H9 (cell line): ENCODE measurements at regions not wholly inside any gene's neighbourhood (a gene's known extent, or its start where the extent isn't known, plus 50 kb on each side); places are given as distances from the start of the nearest gene placed in this dataset.

Experiments used
- DNase-seq: peaks from one replicate; pipeline ENCODE4 v3.0.0-alpha.2; 2017
- H2AFZ ChIP-seq: one replicate; pipeline ENCODE4 v1.6.1; 2013; ENCODE audit warnings: mild to moderate bottlenecking, low read length, control low read depth, moderate library complexity
- H2AK5ac ChIP-seq: 2 replicates; pipeline ENCODE4 v1.6.1; 2013; ENCODE audit warnings: low read length, control low read depth, mixed read lengths; ENCODE audit not compliant: insufficient read length
- H2BK120ac ChIP-seq: one replicate; pipeline ENCODE4 v1.6.1; 2013; ENCODE audit warnings: low read depth, mild to moderate bottlenecking, low read length, control low read depth, inconsistent platforms; ENCODE audit not compliant: poor library complexity, severe bottlenecking
- H2BK12ac ChIP-seq: 2 replicates; pipeline ENCODE4 v1.6.1; 2013; ENCODE audit warnings: low read length, control low read depth, mixed read lengths, low read depth; ENCODE audit not compliant: insufficient read length
- H2BK15ac ChIP-seq: 2 replicates; pipeline ENCODE4 v1.6.1; 2013; ENCODE audit warnings: low read depth, low read length, control low read depth
- H2BK20ac ChIP-seq: one replicate; pipeline ENCODE4 v1.6.1; 2013; ENCODE audit warnings: low read depth, mild to moderate bottlenecking, low read length, control low read depth, inconsistent platforms; ENCODE audit not compliant: poor library complexity, severe bottlenecking
- H2BK5ac ChIP-seq: 2 replicates; pipeline ENCODE4 v1.6.1; 2013; ENCODE audit warnings: low read length, control low read depth, mixed read lengths; ENCODE audit not compliant: insufficient read length
- H3K14ac ChIP-seq: 2 replicates; pipeline ENCODE4 v1.6.1; 2013; ENCODE audit warnings: low read length, control low read depth; ENCODE audit not compliant: insufficient read depth
- H3K18ac ChIP-seq: 2 replicates; pipeline ENCODE4 v1.6.1; 2013; ENCODE audit warnings: low read depth, mild to moderate bottlenecking, mixed read lengths, low read length, control low read depth; ENCODE audit not compliant: insufficient read length
- H3K23ac ChIP-seq: 2 replicates; pipeline ENCODE4 v1.6.1; 2013; ENCODE audit warnings: low read length, control low read depth, mixed read lengths, low read depth; ENCODE audit not compliant: insufficient read length
- H3K23me2 ChIP-seq: 2 replicates; pipeline ENCODE4 v1.6.1; 2013; ENCODE audit warnings: low read depth, mild to moderate bottlenecking, mixed read lengths, low read length, control low read depth; ENCODE audit not compliant: insufficient read length, poor library complexity, severe bottlenecking
- H3K27ac ChIP-seq: 2 replicates; pipeline ENCODE4 v1.5.1; 2013; ENCODE audit warnings: low read length, control low read depth, mixed read lengths, low read depth; ENCODE audit not compliant: insufficient read length
- H3K27me3 ChIP-seq: 2 replicates; pipeline ENCODE4 v1.6.1; 2013; ENCODE audit warnings: low read length, control low read depth, inconsistent platforms; ENCODE audit not compliant: insufficient read depth
- H3K4ac ChIP-seq: 2 replicates; pipeline ENCODE4 v1.6.1; 2013; ENCODE audit warnings: low read depth, mild to moderate bottlenecking, control low read depth, inconsistent platforms, low read length, moderate library complexity
- H3K4me1 ChIP-seq: 2 replicates; pipeline ENCODE4 v1.6.1; 2013; ENCODE audit warnings: low read length, control low read depth, inconsistent platforms; ENCODE audit not compliant: insufficient read depth
- H3K4me2 ChIP-seq: 2 replicates; pipeline ENCODE4 v1.6.1; 2013; ENCODE audit warnings: low read length, control low read depth, mixed read lengths; ENCODE audit not compliant: insufficient read length, insufficient read depth
- H3K56ac ChIP-seq: 2 replicates; pipeline ENCODE4 v1.6.1; 2013; ENCODE audit warnings: low read depth, mild to moderate bottlenecking, mixed read lengths, low read length, control low read depth; ENCODE audit not compliant: insufficient read length
- H3K79me1 ChIP-seq: 2 replicates; pipeline ENCODE4 v1.6.1; 2013; ENCODE audit warnings: low read depth, mild to moderate bottlenecking, moderate library complexity, low read length, control low read depth, inconsistent platforms; ENCODE audit not compliant: insufficient read depth, poor library complexity, severe bottlenecking
- H3K79me2 ChIP-seq: 2 replicates; pipeline ENCODE4 v1.6.1; 2013; ENCODE audit warnings: low read length, control low read depth, inconsistent platforms; ENCODE audit not compliant: insufficient read depth
- H3K9ac ChIP-seq: 2 replicates; pipeline ENCODE4 v1.6.1; 2013; ENCODE audit warnings: low read length, control low read depth, mixed read lengths; ENCODE audit not compliant: insufficient read length; ENCODE audit errors: extremely low read depth
- H3K9me3 ChIP-seq: one replicate; pipeline ENCODE4 v1.6.1; 2013; ENCODE audit warnings: low read depth, low read length, inconsistent platforms; ENCODE audit not compliant: control insufficient read depth
- H3T11ph ChIP-seq: one replicate; pipeline ENCODE4 v1.6.1; 2013; ENCODE audit warnings: mild to moderate bottlenecking, low read length, control low read depth, inconsistent platforms
- H4K20me1 ChIP-seq: one replicate; pipeline ENCODE4 v1.6.1; 2013; ENCODE audit not compliant: control insufficient read depth, insufficient read length, insufficient read depth
- H4K5ac ChIP-seq: 2 replicates; pipeline ENCODE4 v1.6.1; 2013; ENCODE audit warnings: low read depth, mild to moderate bottlenecking, mixed read lengths, low read length, control low read depth; ENCODE audit not compliant: insufficient read length
- H4K8ac ChIP-seq: replicated peaks from 2 replicates; pipeline ENCODE4 v1.6.1; 2013; ENCODE audit warnings: low read length, control low read depth, mixed read lengths, low read depth; ENCODE audit not compliant: insufficient read length
- H4K91ac ChIP-seq: 2 replicates; pipeline ENCODE4 v1.6.1; 2013; ENCODE audit warnings: low read depth, mild to moderate bottlenecking, moderate library complexity, mixed read lengths, low read length, control low read depth; ENCODE audit not compliant: insufficient read length
- H3K27ac Mint-ChIP-seq, 3 experiments: 2 replicates in 2 of 3; 3 replicates in 1 of 3; pipeline ENCODE4 v1.8.0; 2020 to 2021; ENCODE audit warnings: mixed read lengths in 3 of 3, mild to moderate bottlenecking in 1 of 3, moderate library complexity in 1 of 3
- H3K27me3 Mint-ChIP-seq: 2 replicates; pipeline ENCODE4 v1.8.0; 2021; ENCODE audit warnings: low read depth, mild to moderate bottlenecking, moderate library complexity, mixed read lengths
- H3K36me3 Mint-ChIP-seq, 3 experiments: 2 replicates in 2 of 3; 3 replicates in 1 of 3; pipeline ENCODE4 v1.8.0; 2020 to 2021; ENCODE audit warnings: low read depth in 3 of 3, mixed read lengths in 3 of 3; ENCODE audit not compliant: insufficient read depth in 1 of 3
- H3K4me1 Mint-ChIP-seq, 2 experiments: 2 replicates each; pipeline ENCODE4 v1.8.0; 2020; ENCODE audit warnings: mixed read lengths in 2 of 2
- H3K4me3 Mint-ChIP-seq, 2 experiments: 2 replicates in 1 of 2; 3 replicates in 1 of 2; pipeline ENCODE4 v1.8.0; 2020 to 2021; ENCODE audit warnings: mild to moderate bottlenecking in 2 of 2, mixed read lengths in 2 of 2, moderate library complexity in 1 of 2
- H3K9me3 Mint-ChIP-seq, 2 experiments: 2 replicates in 1 of 2; 3 replicates in 1 of 2; pipeline ENCODE4 v1.8.0; 2020; ENCODE audit warnings: mild to moderate bottlenecking in 2 of 2, mixed read lengths in 2 of 2, moderate library complexity in 1 of 2
- WGBS: extraction: QIAGEN DNeasy Blood & Tissue Kit; methylation state at CpG from one replicate; pipeline ENCODE4 v1.1.7; 2013; ENCODE audit warnings: missing lambda C conversion rate, low lambda C conversion rate, mixed read lengths; ENCODE audit not compliant: insufficient read length; ENCODE audit errors: extremely low coverage; 5-methylcytosine and 5-hydroxymethylcytosine counted together
- TF ChIP-seq, protein P1 (sequence below): fragments of 200-600 bp; sonication (generic); conservative IDR thresholded peaks from 3 replicates; pipeline ENCODE4 v1.8.0; 2021; ENCODE audit warnings: antibody characterized with exemption, mild to moderate bottlenecking

DNA sequence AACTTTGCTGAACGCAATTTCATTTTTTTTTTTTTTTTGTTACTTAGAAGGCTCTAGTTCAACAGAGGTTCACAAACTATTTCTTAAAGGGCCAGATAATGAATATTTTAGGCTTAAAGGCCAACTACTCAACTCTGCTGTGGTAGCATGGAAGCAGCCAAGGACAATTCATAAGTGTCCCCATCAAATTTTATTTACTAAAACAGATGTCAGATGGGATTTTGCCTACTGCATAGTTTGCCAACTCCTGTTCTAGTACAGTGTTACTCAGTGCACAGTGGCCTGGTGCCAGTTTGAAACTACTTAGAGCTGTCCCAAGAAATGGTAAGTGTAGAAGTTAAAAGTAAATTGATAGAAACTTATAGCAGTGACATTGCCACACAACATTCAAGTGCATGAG is 949.4 kb upstream of the FANCL start:
- Histone ChIP-seq H3K4ac (no peak overlapping the region), H3K56ac (no peak overlapping the region), H3K79me2 (no peaks in the 10 kb centered on the region), H2AK5ac (no peak overlapping the region), H3K18ac (no peak overlapping the region), H4K20me1 (no peaks in the 10 kb centered on the region), H3K4me2 (no peak overlapping the region), H2BK20ac (no peak overlapping the region), H2BK15ac (no peak overlapping the region), H3K23ac (no peak overlapping the region), H2BK120ac (no peak overlapping the region), H2AFZ (no peak overlapping the region), H3K27me3 (no peaks in the 10 kb centered on the region), H3K14ac (no peak overlapping the region), H3T11ph (no peak overlapping the region), H4K5ac (no peak overlapping the region), H4K8ac (no peak overlapping the region), H3K9me3 (no peaks in the 10 kb centered on the region), H3K27ac (no peak overlapping the region), H3K23me2 (no peaks in the 10 kb centered on the region), H4K91ac (no peak overlapping the region), H3K9ac (no peak overlapping the region), H2BK5ac (no peak overlapping the region), H3K4me1 (peaks cover 2% of the 10 kb centered on the region; the same call in 1 of the 2 replicates), H2BK12ac (no peak overlapping the region), H3K79me1 (no peaks in the 10 kb centered on the region)
- WGBS, result no CpG with 5 or more reads among the region's 1 CpG
- TF ChIP-seq, protein P1, sequence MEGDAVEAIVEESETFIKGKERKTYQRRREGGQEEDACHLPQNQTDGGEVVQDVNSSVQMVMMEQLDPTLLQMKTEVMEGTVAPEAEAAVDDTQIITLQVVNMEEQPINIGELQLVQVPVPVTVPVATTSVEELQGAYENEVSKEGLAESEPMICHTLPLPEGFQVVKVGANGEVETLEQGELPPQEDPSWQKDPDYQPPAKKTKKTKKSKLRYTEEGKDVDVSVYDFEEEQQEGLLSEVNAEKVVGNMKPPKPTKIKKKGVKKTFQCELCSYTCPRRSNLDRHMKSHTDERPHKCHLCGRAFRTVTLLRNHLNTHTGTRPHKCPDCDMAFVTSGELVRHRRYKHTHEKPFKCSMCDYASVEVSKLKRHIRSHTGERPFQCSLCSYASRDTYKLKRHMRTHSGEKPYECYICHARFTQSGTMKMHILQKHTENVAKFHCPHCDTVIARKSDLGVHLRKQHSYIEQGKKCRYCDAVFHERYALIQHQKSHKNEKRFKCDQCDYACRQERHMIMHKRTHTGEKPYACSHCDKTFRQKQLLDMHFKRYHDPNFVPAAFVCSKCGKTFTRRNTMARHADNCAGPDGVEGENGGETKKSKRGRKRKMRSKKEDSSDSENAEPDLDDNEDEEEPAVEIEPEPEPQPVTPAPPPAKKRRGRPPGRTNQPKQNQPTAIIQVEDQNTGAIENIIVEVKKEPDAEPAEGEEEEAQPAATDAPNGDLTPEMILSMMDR, result no peak
- no peak for DNase-seq
- Mint-ChIP-seq H3K4me3 (no peak overlapping the region), H3K4me1 (no peaks in the 10 kb centered on the region; a peak in 1 of 4 replicates), H3K9me3 (no peaks in the 10 kb centered on the region), H3K27me3 (no peaks in the 10 kb centered on the region; the same call in 1 of the 2 replicates), H3K27ac (no peak overlapping the region), H3K36me3 (no peaks in the 10 kb centered on the region)
